GM12878 (cell line): ENCODE measurements at regions not wholly inside any gene's neighbourhood (a gene's known extent, or its start where the extent isn't known, plus 50 kb on each side); places are given as distances from the start of the nearest gene placed in this dataset.

Experiments
- ATAC-seq: fragments of 200-7000 bp; cut with Tn5 transposase; 3 replicates; pipeline ENCODE4 v1.9.1; 2020; ENCODE audit warnings: mild to moderate bottlenecking, moderate library complexity
- BruUV-seq: library from RNA; stranded (reverse); fragments of 400-500 nt; replicated peaks from 2 replicates; lab custom pipeline; 2021; lab: Mats Ljungman, UMichigan
- CTCF ChIA-PET: fragments of 300-600 bp; sonication (Branson Sonifier 250); formaldehyde crosslinking; extraction: SDS; loops from one replicate; lab custom pipeline; 2021; ENCODE audit warnings: inconsistent platforms; lab: Yijun Ruan, JAX
- POLR2A ChIA-PET: fragments of 350-600 bp; formaldehyde crosslinking; extraction: SDS; loops from one replicate; lab custom pipeline; 2021; ENCODE audit warnings: inconsistent platforms; lab: Charles Lee
- RAD21 ChIA-PET: fragments of 300-600 bp; sonication (Branson Sonifier 250); formaldehyde crosslinking; loops from one replicate; lab custom pipeline; 2023; ENCODE audit warnings: antibody characterized with exemption; ENCODE audit not compliant: unreplicated experiment; lab: Charles Lee
- SMC1A ChIA-PET: fragments of 300-600 bp; sonication (Branson Sonifier 250); formaldehyde crosslinking; loops from one replicate; lab custom pipeline; 2023; ENCODE audit not compliant: unreplicated experiment, uncharacterized antibody; lab: Charles Lee
- DNase-seq: peaks from one replicate; pipeline ENCODE4 v3.0.0-alpha.2; 2011; ENCODE audit warnings: low read depth, low spot score
- FAIRE-seq: peaks from 3 replicates; lab custom pipeline; 2011; peaks lifted over from hg19 to GRCh38; lab: Jason Lieb, UNC
- H2AFZ ChIP-seq: 2 replicates; pipeline ENCODE4 v1.6.0; 2011; ENCODE audit warnings: low read depth, low read length, control low read depth; ENCODE audit not compliant: control insufficient read depth
- H3K27ac ChIP-seq: 2 replicates; pipeline ENCODE4 v1.5.1; 2011; ENCODE audit warnings: control low read depth; ENCODE audit not compliant: control insufficient read depth, insufficient read depth
- H3K27me3 ChIP-seq, 2 experiments: replicated peaks in 1 of 2; 2 replicates each; pipeline versions ENCODE4 v1.6.0 to v1.6.1; 2011; ENCODE audit warnings: low read length in 1 of 2; ENCODE audit not compliant: control insufficient read depth in 2 of 2, insufficient read depth in 2 of 2
- H3K36me3 ChIP-seq, 2 experiments: 2 replicates each; pipeline ENCODE4 v1.5.1; 2011; ENCODE audit warnings: low read length in 1 of 2; ENCODE audit not compliant: control insufficient read depth in 2 of 2, insufficient read depth in 2 of 2
- H3K4me1 ChIP-seq: 2 replicates; pipeline ENCODE4 v1.6.1; 2011; ENCODE audit warnings: mild to moderate bottlenecking, low read length, moderate library complexity, mixed read lengths; ENCODE audit not compliant: control insufficient read depth, insufficient read depth
- H3K4me2 ChIP-seq: 2 replicates; pipeline ENCODE4 v1.6.0; 2011; ENCODE audit warnings: control low read depth; ENCODE audit not compliant: control insufficient read depth, insufficient read depth
- H3K4me3 ChIP-seq: fragments of 200-600 bp; sonication (generic); 2 replicates; pipeline ENCODE4 v1.5.1; 2016
- H3K79me2 ChIP-seq: 2 replicates; pipeline ENCODE4 v1.6.0; 2011; ENCODE audit warnings: low read length; ENCODE audit not compliant: control insufficient read depth, insufficient read depth
- H3K9ac ChIP-seq: 2 replicates; pipeline ENCODE4 v1.8.0; 2011; ENCODE audit warnings: low read length, control low read depth, mixed read lengths; ENCODE audit not compliant: control insufficient read depth, insufficient read depth
- H3K9me3 ChIP-seq: replicated peaks from 3 replicates; pipeline ENCODE4 v1.5.1; 2011; ENCODE audit warnings: mild to moderate bottlenecking, low read length; ENCODE audit not compliant: control insufficient read depth, insufficient read depth
- H4K20me1 ChIP-seq: 2 replicates; pipeline ENCODE4 v1.6.0; 2011; ENCODE audit not compliant: control insufficient read depth, insufficient read depth
- BACH1 ChIP-seq: fragments of 450-650 bp; IDR thresholded peaks from 2 replicates; pipeline ENCODE4 v1.6.1; 2017; ENCODE audit warnings: mild to moderate bottlenecking, borderline replicate concordance
- EP300 ChIP-seq, 2 experiments: fragments of 150-350 bp in 1 of 2; IDR thresholded peaks; 2 replicates each; pipeline ENCODE4 v1.6.1; 2011 to 2012; ENCODE audit warnings: low read depth in 2 of 2, low read length in 2 of 2, borderline replicate concordance in 1 of 2, improper control_type of control experiment in 1 of 2, inconsistent platforms in 1 of 2; ENCODE audit not compliant: control insufficient read depth in 1 of 2
- FOS ChIP-seq: IDR thresholded peaks from 3 replicates; pipeline ENCODE4 v1.6.1; 2011; ENCODE audit warnings: borderline replicate concordance; ENCODE audit not compliant: insufficient read length; ENCODE audit errors: extremely low read depth
- HDGF ChIP-seq: fragments of 450-650 bp; IDR thresholded peaks from 2 replicates; pipeline ENCODE4 v1.6.1; 2016; ENCODE audit warnings: antibody characterized with exemption
- IKZF2 ChIP-seq, 2 experiments: fragments of 450-650 bp; IDR thresholded peaks; 2 replicates each; pipeline ENCODE4 v1.6.1; 2017; ENCODE audit warnings: mild to moderate bottlenecking in 2 of 2, moderate library complexity in 2 of 2
- KLF5 ChIP-seq: fragments of 450-650 bp; IDR thresholded peaks from 2 replicates; pipeline ENCODE4 v1.6.1; 2014; ENCODE audit warnings: mild to moderate bottlenecking; ENCODE audit not compliant: partially characterized antibody
- USF2 ChIP-seq: IDR thresholded peaks from 2 replicates; pipeline ENCODE4 v1.6.1; 2011; ENCODE audit warnings: low read depth, low read length, improper control_type of control experiment, borderline replicate concordance
- ZBTB40 ChIP-seq: fragments of 450-650 bp; IDR thresholded peaks from 2 replicates; pipeline ENCODE4 v1.6.1; 2016; ENCODE audit warnings: mild to moderate bottlenecking, moderate library complexity, borderline replicate concordance
- WGBS: methylation state at CpG from one replicate; pipeline ENCODE4 v1.1.6; 2016; ENCODE audit warnings: low lambda C conversion rate; ENCODE audit not compliant: insufficient replicate concordance, insufficient coverage; ENCODE audit errors: missing lambda C conversion rate; 5-methylcytosine and 5-hydroxymethylcytosine counted together
- in situ Hi-C: fragments of 300-500 bp; cut with MboI; formaldehyde crosslinking; loops from 9 replicates; pipeline ENCODE4 v1.14.3; 2018; ENCODE audit warnings: mixed read lengths
- intact Hi-C: fragments of 100-400 bp; cut with micrococcal nuclease; formaldehyde crosslinking; loops from one replicate; pipeline ENCODE4 v1.14.2; 2022; ENCODE audit not compliant: unreplicated experiment

- DNase-seq = no peak
- Histone ChIP-seq H3K27me3 (no peaks in the 10 kb centered on the region), H4K20me1 (no peaks in the 10 kb centered on the region), H3K4me2 (no peak overlapping the region), H3K36me3 (no peaks in the 10 kb centered on the region), H3K79me2 (no peaks in the 10 kb centered on the region), H3K4me3 (no peak overlapping the region), H3K9ac (no peak overlapping the region), H3K27ac (no peak overlapping the region), H3K4me1 (no peaks in the 10 kb centered on the region), H3K9me3 (no peaks in the 10 kb centered on the region), H2AFZ (no peak overlapping the region)
- no peak for ATAC-seq
- ChIA-PET POLR2A (no interaction called here), SMC1A (no interaction called here), RAD21 (no interaction called here), CTCF (interaction anchor here (1.1 kb wide), 1 partner anchor 101 kb away, joined by 3 read pairs; no protein-coding TSS in a partner anchor)
- TF ChIP-seq USF2 (no peak), IKZF2 (IDR thresholded peaks at IDR 0.05) (no peak), KLF5 (no peak), FOS (no peak), BACH1 (no peak), ZBTB40 (no peak), HDGF (no peak), EP300 (IDR thresholded peaks at IDR 0.05; ENCODE audit: borderline replicate concordance in 1 of 2, control insufficient read depth in 1 of 2, low read depth in 2 of 2, low read length in 2 of 2) (no peak)
- no peak for FAIRE-seq
- BruUV-seq = no TSS peak
- in situ Hi-C loops (no loop called here), intact Hi-C loops (no loop called here)
- 6% methylated on average over 4 of the region's 4 CpGs for WGBS
Observed at GRCh38 chr5:173394701-173395100, 66.5 kb upstream of the STC2 start.
